Uterus (tissue), 2 donors: ENCODE measurements at regions not wholly inside any gene's neighbourhood (a gene's known extent, or its start where the extent isn't known, plus 50 kb on each side); places are given as distances from the start of the nearest gene placed in this dataset.

Experiments used
- CTCF ChIP-seq, 4 experiments: fragments of 200-600 bp in 2 of 4; fragments of 450-650 bp in 2 of 4; sonication (generic) in 2 of 4; IDR thresholded peaks; one replicate each; pipeline ENCODE4 v1.5.1; 2016 to 2019; ENCODE audit warnings: antibody characterized with exemption in 4 of 4, mild to moderate bottlenecking in 2 of 4, moderate library complexity in 1 of 4
- POLR2A ChIP-seq, 2 donors: fragments of 450-650 bp; IDR thresholded peaks; one replicate each; pipeline ENCODE4 v1.6.1; 2016; ENCODE audit warnings: antibody characterized with exemption in 2 of 2, mild to moderate bottlenecking in 1 of 2, moderate library complexity in 1 of 2

- no peak for TF ChIP-seq CTCF (IDR thresholded peaks at IDR 0.05)
- TF ChIP-seq POLR2A (IDR thresholded peaks at IDR 0.05), result no peak
Measured at GRCh38 chr5:23064710-23065109, 211.6 kb upstream of the CDH12 start.
